ENCODE measurements at regions not wholly inside any gene's neighbourhood (a gene's known extent, or its start where the extent isn't known, plus 50 kb on each side); places are given as distances from the start of the nearest gene placed in this dataset.

DNA sequence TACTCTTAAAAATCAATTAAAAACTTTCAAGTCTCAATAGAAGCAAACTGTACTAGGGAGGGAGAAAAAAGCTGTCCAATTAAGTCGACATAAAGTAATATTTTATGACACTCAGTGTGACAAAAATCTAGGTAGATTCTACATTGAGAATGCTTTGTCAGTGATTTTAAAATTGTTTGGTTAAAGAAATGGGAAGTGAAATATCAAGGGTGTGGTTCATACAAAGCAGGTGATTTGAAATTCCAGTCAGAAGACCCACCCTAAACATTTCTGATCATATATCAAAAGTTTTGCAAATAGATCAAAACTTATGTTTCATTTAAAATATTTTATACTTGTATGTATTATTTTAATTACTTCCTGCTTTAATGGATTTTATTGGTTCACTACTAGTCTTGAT is 338.9 kb upstream of the DCC start:
- H3K27ac ChIP-seq (ENCODE audit: low read length), result peak overlapping the region; percentile 86
- no peaks in the 10 kb centered on the region for H3K9me3 ChIP-seq (ENCODE audit: insufficient read depth, low read length)
- no peaks in the 10 kb centered on the region for H3K79me2 ChIP-seq (ENCODE audit: low read length)
- TF ChIP-seq CTCF (IDR thresholded peaks at IDR 0.05; ENCODE audit: low read depth, low read length), result no peak
- TF ChIP-seq EZH2phosphoT487 (IDR thresholded peaks at IDR 0.05; ENCODE audit: low read depth), result no peak
- H3K27me3 ChIP-seq (ENCODE audit: low read depth, low read length), result no peaks in the 10 kb centered on the region
- H4K20me1 ChIP-seq (ENCODE audit: insufficient read depth, low read length), result no peaks in the 10 kb centered on the region
- peak overlapping the region; percentile 43 for H3K4me3 ChIP-seq (ENCODE audit: low read length)
- H3K36me3 ChIP-seq (replicated peaks; ENCODE audit: low read depth, low read length), result peaks cover 16% of the 10 kb centered on the region
- peaks cover 57% of the 10 kb centered on the region for H3K4me1 ChIP-seq (ENCODE audit: low read length)
- H3K9ac ChIP-seq (ENCODE audit: low read length), result peak overlapping the region; percentile 67
- H2AFZ ChIP-seq (ENCODE audit: low read depth, low read length), result no peak overlapping the region
- H3K4me2 ChIP-seq (ENCODE audit: low read length), result peak overlapping the region; percentile 66

DNA sequence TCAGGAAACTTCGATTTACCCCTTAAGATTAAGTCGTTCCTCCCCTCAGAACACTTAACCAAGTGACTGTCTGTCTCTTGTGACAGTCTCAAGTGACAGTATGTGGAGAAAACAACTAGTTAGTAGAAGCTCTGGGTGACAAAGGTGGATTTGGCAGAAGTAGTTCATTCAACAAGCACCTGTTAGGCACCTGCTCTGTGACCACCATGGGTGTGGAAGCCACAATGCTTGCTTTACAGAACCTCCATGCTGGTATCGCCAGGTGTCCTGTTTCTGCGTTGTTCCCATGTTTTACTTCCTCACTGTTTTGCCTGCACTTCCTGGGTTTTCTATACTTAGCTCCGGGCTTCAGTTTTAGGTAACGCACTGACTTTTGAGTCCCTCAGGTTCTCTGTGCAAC is 337.4 kb upstream of the DCC start:
- peak overlapping the region; percentile 86 for H3K27ac ChIP-seq (ENCODE audit: low read length)
- peak overlapping the region; percentile 66 for H3K4me2 ChIP-seq (ENCODE audit: low read length)
- H3K36me3 ChIP-seq (replicated peaks; ENCODE audit: low read depth, low read length), result peaks cover 12% of the 10 kb centered on the region
- H4K20me1 ChIP-seq (ENCODE audit: insufficient read depth, low read length), result no peaks in the 10 kb centered on the region
- no peaks in the 10 kb centered on the region for H3K27me3 ChIP-seq (ENCODE audit: low read depth, low read length)
- H3K9ac ChIP-seq (ENCODE audit: low read length), result peak overlapping the region; percentile 67
- H3K4me3 ChIP-seq (ENCODE audit: low read length), result no peak overlapping the region
- no peaks in the 10 kb centered on the region for H3K9me3 ChIP-seq (ENCODE audit: insufficient read depth, low read length)
- TF ChIP-seq EZH2phosphoT487 (IDR thresholded peaks at IDR 0.05; ENCODE audit: low read depth) (no peak), CTCF (IDR thresholded peaks at IDR 0.05; ENCODE audit: low read depth, low read length) (no peak)
- peak overlapping the region; percentile 91 for H2AFZ ChIP-seq (ENCODE audit: low read depth, low read length)
- H3K4me1 ChIP-seq (ENCODE audit: low read length), result peaks cover 57% of the 10 kb centered on the region
- no peaks in the 10 kb centered on the region for H3K79me2 ChIP-seq (ENCODE audit: low read length)

GRCh38 chr18:52007105-52007504 is 332.9 kb upstream of the DCC start:
- Histone ChIP-seq H3K27me3 (ENCODE audit: low read depth, low read length) (no peaks in the 10 kb centered on the region), H3K36me3 (replicated peaks; ENCODE audit: low read depth, low read length) (peaks cover 4% of the 10 kb centered on the region), H3K9me3 (ENCODE audit: insufficient read depth, low read length) (no peaks in the 10 kb centered on the region), H4K20me1 (ENCODE audit: insufficient read depth, low read length) (no peaks in the 10 kb centered on the region), H3K4me3 (ENCODE audit: low read length) (no peak overlapping the region), H2AFZ (ENCODE audit: low read depth, low read length) (no peak overlapping the region), H3K4me2 (ENCODE audit: low read length) (no peak overlapping the region), H3K4me1 (ENCODE audit: low read length) (peaks cover 26% of the 10 kb centered on the region), H3K27ac (ENCODE audit: low read length) (no peak overlapping the region), H3K9ac (ENCODE audit: low read length) (no peak overlapping the region), H3K79me2 (ENCODE audit: low read length) (no peaks in the 10 kb centered on the region)
- TF ChIP-seq EZH2phosphoT487 (IDR thresholded peaks at IDR 0.05; ENCODE audit: low read depth) (no peak), CTCF (IDR thresholded peaks at IDR 0.05; ENCODE audit: low read depth, low read length) (peak; percentile 27)

- Histone ChIP-seq H2AFZ (ENCODE audit: low read depth, low read length) (no peak overlapping the region), H3K4me1 (ENCODE audit: low read length) (peaks cover 14% of the 10 kb centered on the region), H3K4me2 (ENCODE audit: low read length) (no peak overlapping the region), H4K20me1 (ENCODE audit: insufficient read depth, low read length) (no peaks in the 10 kb centered on the region), H3K36me3 (replicated peaks; ENCODE audit: low read depth, low read length) (peaks cover 4% of the 10 kb centered on the region), H3K27ac (ENCODE audit: low read length) (no peak overlapping the region), H3K27me3 (ENCODE audit: low read depth, low read length) (no peaks in the 10 kb centered on the region), H3K9me3 (ENCODE audit: insufficient read depth, low read length) (no peaks in the 10 kb centered on the region), H3K4me3 (ENCODE audit: low read length) (no peak overlapping the region), H3K9ac (ENCODE audit: low read length) (no peak overlapping the region), H3K79me2 (ENCODE audit: low read length) (no peaks in the 10 kb centered on the region)
- TF ChIP-seq EZH2phosphoT487 (IDR thresholded peaks at IDR 0.05; ENCODE audit: low read depth) (no peak), CTCF (IDR thresholded peaks at IDR 0.05; ENCODE audit: low read depth, low read length) (no peak)
Observed at GRCh38 chr18:52008330-52008729, 331.7 kb upstream of the DCC start.
